Smooth muscle cell (in vitro differentiated cells): ENCODE measurements at regions not wholly inside any gene's neighbourhood (a gene's known extent, or its start where the extent isn't known, plus 50 kb on each side); places are given as distances from the start of the nearest gene placed in this dataset.

Source experiments
- DNase-seq: peaks from one replicate; lab custom pipeline; 2025; ENCODE audit not compliant: unreplicated experiment; lab: John Stamatoyannopoulos, UW
- H2AFZ ChIP-seq: fragments of 200-600 bp; sonication (generic); 2 replicates; pipeline ENCODE4 v1.6.0; 2016; ENCODE audit warnings: antibody characterized with exemption, low read depth, mild to moderate bottlenecking
- H3F3A ChIP-seq: fragments of 200-600 bp; sonication (generic); 2 replicates; pipeline ENCODE4 v1.6.0; 2017; ENCODE audit warnings: antibody characterized with exemption, low read depth
- H3K27ac ChIP-seq: fragments of 200-600 bp; sonication (generic); 2 replicates; pipeline ENCODE4 v1.5.1; 2016; ENCODE audit warnings: low read depth, mild to moderate bottlenecking
- H3K27me3 ChIP-seq: fragments of 200-600 bp; sonication (generic); 2 replicates; pipeline ENCODE4 v1.6.1; 2016; ENCODE audit warnings: low read depth, mild to moderate bottlenecking
- H3K36me3 ChIP-seq: fragments of 200-600 bp; sonication (generic); 2 replicates; pipeline ENCODE4 v1.5.1; 2016; ENCODE audit warnings: low read depth
- H3K4me1 ChIP-seq: fragments of 200-600 bp; sonication (generic); 2 replicates; pipeline ENCODE4 v1.5.1; 2016; ENCODE audit warnings: low read depth
- H3K4me2 ChIP-seq: fragments of 200-600 bp; sonication (generic); 2 replicates; pipeline ENCODE4 v1.6.0; 2016; ENCODE audit warnings: mild to moderate bottlenecking
- H3K4me3 ChIP-seq: fragments of 200-600 bp; sonication (generic); 2 replicates; pipeline ENCODE4 v1.5.1; 2016; ENCODE audit warnings: mild to moderate bottlenecking
- H3K79me2 ChIP-seq: fragments of 200-600 bp; sonication (generic); 2 replicates; pipeline ENCODE4 v1.6.0; 2016; ENCODE audit warnings: low read depth, mild to moderate bottlenecking
- H3K9ac ChIP-seq: fragments of 200-600 bp; sonication (generic); 2 replicates; pipeline ENCODE4 v1.6.0; 2016; ENCODE audit warnings: low read depth
- H3K9me3 ChIP-seq: fragments of 200-600 bp; sonication (generic); replicated peaks from 2 replicates; pipeline ENCODE4 v1.5.1; 2016; ENCODE audit warnings: low read depth
- H4K20me1 ChIP-seq: fragments of 200-600 bp; sonication (generic); 2 replicates; pipeline ENCODE4 v1.6.0; 2016; ENCODE audit warnings: low read depth
- CTCF ChIP-seq: fragments of 200-600 bp; sonication (generic); IDR thresholded peaks from 2 replicates; pipeline ENCODE4 v1.5.1; 2017; ENCODE audit warnings: borderline replicate concordance, mild to moderate bottlenecking, antibody characterized with exemption; ENCODE audit not compliant: insufficient read depth, poor library complexity, severe bottlenecking
- WGBS: methylation state at CpG from one replicate; pipeline ENCODE4 v1.1.7; 2016; ENCODE audit warnings: low lambda C conversion rate; 5-methylcytosine and 5-hydroxymethylcytosine counted together

GRCh38 chr15:98312913-98313312 lies 335.4 kb upstream of the IGF1R start:
- Histone ChIP-seq H3K27ac (no peak overlapping the region), H3F3A (no peaks in the 10 kb centered on the region), H3K4me2 (no peak overlapping the region), H4K20me1 (no peaks in the 10 kb centered on the region), H3K4me3 (no peak overlapping the region), H3K27me3 (peaks cover 12% of the 10 kb centered on the region), H3K36me3 (no peaks in the 10 kb centered on the region), H3K79me2 (no peaks in the 10 kb centered on the region), H3K9ac (no peak overlapping the region), H3K9me3 (no peaks in the 10 kb centered on the region), H2AFZ (no peak overlapping the region), H3K4me1 (no peaks in the 10 kb centered on the region)
- no peak for TF ChIP-seq CTCF
- DNase-seq = no peak
- WGBS = 88% methylated on average over 4 of the region's 4 CpGs

- Histone ChIP-seq H3K79me2 (no peaks in the 10 kb centered on the region), H4K20me1 (no peaks in the 10 kb centered on the region), H3K36me3 (no peaks in the 10 kb centered on the region), H3K4me2 (no peak overlapping the region), H3K9me3 (no peaks in the 10 kb centered on the region), H3F3A (no peaks in the 10 kb centered on the region), H3K4me3 (no peak overlapping the region), H3K27me3 (peaks cover 6% of the 10 kb centered on the region), H2AFZ (no peak overlapping the region), H3K9ac (no peak overlapping the region), H3K27ac (no peak overlapping the region), H3K4me1 (no peaks in the 10 kb centered on the region)
- WGBS = 56% methylated on average over 3 of the region's 3 CpGs
- DNase-seq = no peak
- no peak for TF ChIP-seq CTCF
These were observed 332.4 kb upstream of the IGF1R start for GRCh38 chr15:98315971-98316370.

- WGBS = 48% methylated on average over 5 of the region's 5 CpGs
- no peaks in the 10 kb centered on the region for H3K79me2 ChIP-seq
- no peak overlapping the region for H3K9ac ChIP-seq
- no peak for DNase-seq
- H2AFZ ChIP-seq = no peak overlapping the region
- peak overlapping the region; percentile 6 for H3K4me2 ChIP-seq
- no peak for TF ChIP-seq CTCF
- H3K27me3 ChIP-seq = no peaks in the 10 kb centered on the region
- no peaks in the 10 kb centered on the region for H4K20me1 ChIP-seq
- no peaks in the 10 kb centered on the region for H3K4me1 ChIP-seq
- no peaks in the 10 kb centered on the region for H3K36me3 ChIP-seq
- no peaks in the 10 kb centered on the region for H3K9me3 ChIP-seq
- H3K27ac ChIP-seq = no peak overlapping the region
- H3F3A ChIP-seq = no peaks in the 10 kb centered on the region
- H3K4me3 ChIP-seq = no peak overlapping the region
These were observed 326.4 kb upstream of the IGF1R start for GRCh38 chr15:98321896-98322295.

DNA sequence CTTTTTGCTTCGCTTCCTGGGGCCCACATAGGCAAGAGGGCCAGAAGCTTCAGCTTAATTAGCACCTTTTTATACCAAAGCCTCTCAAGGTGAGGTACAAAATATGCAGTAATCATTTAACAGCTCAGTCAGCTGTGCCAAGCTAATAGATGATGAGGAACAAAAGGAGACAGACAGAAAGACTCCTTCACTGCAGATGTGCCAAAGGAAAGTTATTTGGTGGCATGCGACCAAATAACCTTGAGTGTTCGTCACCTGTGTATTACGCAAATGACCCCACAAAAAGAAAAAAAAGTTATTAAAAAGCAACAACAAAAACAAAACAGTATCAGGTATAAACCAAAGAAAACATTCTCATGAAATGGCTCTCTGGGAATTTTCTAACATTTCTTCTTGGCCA lies 325.8 kb upstream of the IGF1R start:
- TF ChIP-seq CTCF = no peak
- no peaks in the 10 kb centered on the region for H3F3A ChIP-seq
- no peaks in the 10 kb centered on the region for H3K27me3 ChIP-seq
- no peak overlapping the region for H3K4me3 ChIP-seq
- H3K36me3 ChIP-seq = no peaks in the 10 kb centered on the region
- no peaks in the 10 kb centered on the region for H3K4me1 ChIP-seq
- no peaks in the 10 kb centered on the region for H4K20me1 ChIP-seq
- H2AFZ ChIP-seq = no peak overlapping the region
- H3K27ac ChIP-seq = no peak overlapping the region
- H3K9ac ChIP-seq = no peak overlapping the region
- 91% methylated on average over 4 of the region's 4 CpGs for WGBS
- H3K79me2 ChIP-seq = no peaks in the 10 kb centered on the region
- H3K9me3 ChIP-seq = no peaks in the 10 kb centered on the region
- H3K4me2 ChIP-seq = no peak overlapping the region
- DNase-seq = no peak
